ENCODE measurements at regions not wholly inside any gene's neighbourhood (a gene's known extent, or its start where the extent isn't known, plus 50 kb on each side); places are given as distances from the start of the nearest gene placed in this dataset.

- TF ChIP-seq FOXP4 (CRISPR knock-in tag; IDR thresholded peaks at IDR 0.05; ENCODE audit: borderline replicate concordance) (no peak), KLF1 (tag; IDR thresholded peaks at IDR 0.05) (no peak), PTBP1 (IDR thresholded peaks at IDR 0.05; ENCODE audit: low read depth, low read length) (no peak), SRSF9 (IDR thresholded peaks at IDR 0.05; ENCODE audit: borderline replicate concordance, low read depth, low read length) (no peak), RBBP5 (IDR thresholded peaks at IDR 0.05; ENCODE audit: borderline replicate concordance, insufficient read depth, low read length, poor library complexity, severe bottlenecking) (no peak), SMC3 (conservative IDR thresholded peaks at IDR 0.05; ENCODE audit: insufficient read depth, low read depth, low read length) (no peak), DMBX1 (CRISPR knock-in tag; IDR thresholded peaks at IDR 0.05; ENCODE audit: borderline replicate concordance) (no peak), BRF1 (IDR thresholded peaks at IDR 0.05; ENCODE audit: borderline replicate concordance, extremely low read depth, insufficient read length) (no peak), SIRT6 (IDR thresholded peaks at IDR 0.05; ENCODE audit: low read depth, low read length) (no peak), DNMT1 (IDR thresholded peaks at IDR 0.05) (no peak)
Measured at GRCh38 chr6:141258516-141258915, 874.2 kb upstream of the GJE1 start (continued).

GRCh38 chr6:141254336-141254735 is 878.4 kb upstream of the GJE1 start:
- no peak overlapping the region for H2AFZ ChIP-seq (ENCODE audit: low read depth, low read length)
- no peaks in the 10 kb centered on the region for H3K27me3 ChIP-seq (ENCODE audit: control insufficient read depth in 2 of 2, insufficient read depth in 2 of 2, low read length in 2 of 2)
- POLR2A ChIA-PET: interaction anchor here (0.7 kb wide), 1 partner anchor 248 kb away, joined by 3 read pairs; no protein-coding TSS in a partner anchor
- H3K27ac ChIP-seq (ENCODE audit: extremely low read depth, low read depth, low read length): no peak overlapping the region
- no peaks in the 10 kb centered on the region for H3K79me2 ChIP-seq (ENCODE audit: control insufficient read depth, insufficient read depth, low read length)
- DNase-seq (ENCODE audit: extremely low read depth in 1 of 4, low spot score in 3 of 4): no peak
- no peaks in the 10 kb centered on the region for H3K36me3 ChIP-seq (ENCODE audit: control insufficient read depth, insufficient read depth, low read length)
- no peaks in the 10 kb centered on the region for H3K4me1 ChIP-seq (replicated peaks in 1 of 2; ENCODE audit: control insufficient read depth in 2 of 2, insufficient read depth in 2 of 2, low read length in 2 of 2)
- H3K9me1 ChIP-seq (ENCODE audit: control insufficient read depth, insufficient read depth, low read length): no peaks in the 10 kb centered on the region
- BruUV-seq (replicated peaks): no TSS peak
- WGBS (ENCODE audit: insufficient coverage, low coverage, missing lambda C conversion rate): 6% methylated on average over 3 of the region's 3 CpGs
- no peaks in the 10 kb centered on the region for H3K9me3 ChIP-seq (replicated peaks; ENCODE audit: control insufficient read depth, insufficient read depth, low read depth, low read length)
- CTCF ChIA-PET (ENCODE audit: low intra/inter-chr PET ratio): no interaction called here
- no peak overlapping the region for H3K4me2 ChIP-seq (ENCODE audit: insufficient read depth, low read length)
- in situ Hi-C loops (cut with MboI) (no loop called here), intact Hi-C loops (cut with micrococcal nuclease) (no loop called here)
- H4K20me1 ChIP-seq (replicated peaks; ENCODE audit: control insufficient read depth, insufficient read depth, low read length): no peaks in the 10 kb centered on the region
- ATAC-seq: no peak
- H3K4me3 ChIP-seq: no peak overlapping the region
- FAIRE-seq: no peak
- no peak overlapping the region for H3K9ac ChIP-seq (ENCODE audit: insufficient read depth in 1 of 2, low read depth in 2 of 2, low read length in 2 of 2)
- TF ChIP-seq MYC (IDR thresholded peaks at IDR 0.05; ENCODE audit: low read depth, low read length): no peak
- TF ChIP-seq MYC (CRISPR knock-in tag; IDR thresholded peaks at IDR 0.05; ENCODE audit: borderline replicate concordance, low read depth): no peak
- TF ChIP-seq ZNF785 (CRISPR knock-in tag; IDR thresholded peaks at IDR 0.05): no peak
- no peak for TF ChIP-seq XRCC4 (IDR thresholded peaks at IDR 0.05; ENCODE audit: extremely low read depth, insufficient read depth, insufficient read length)
- no peak for TF ChIP-seq ZBTB26 (CRISPR knock-in tag; IDR thresholded peaks at IDR 0.05)
- no peak for TF ChIP-seq ZBTB43 (CRISPR knock-in tag; IDR thresholded peaks at IDR 0.05)
- no peak for TF ChIP-seq NFATC3 (IDR thresholded peaks at IDR 0.05)
- TF ChIP-seq PURB (CRISPR knock-in tag; IDR thresholded peaks at IDR 0.05; ENCODE audit: low read depth): no peak
- no peak for TF ChIP-seq HNRNPUL1 (IDR thresholded peaks at IDR 0.05; ENCODE audit: low read length)
- TF ChIP-seq PHTF2 (CRISPR knock-in tag; IDR thresholded peaks at IDR 0.05): no peak

Data from K562 (cell line).